Spleen (tissue), 7 donors: ENCODE measurements at regions not wholly inside any gene's neighbourhood (a gene's known extent, or its start where the extent isn't known, plus 50 kb on each side); places are given as distances from the start of the nearest gene placed in this dataset.

Experiments
- POLR2A ChIP-seq, 3 donors: fragments of 450-650 bp; IDR thresholded peaks; one replicate each; pipeline ENCODE4 v1.5.1; 2017; ENCODE audit warnings: antibody characterized with exemption in 3 of 3, mild to moderate bottlenecking in 1 of 3
- POLR2AphosphoS5 ChIP-seq, 3 donors: sonication (generic); formaldehyde crosslinking; IDR thresholded peaks; one replicate each; pipeline ENCODE4 v1.5.1; 2017; ENCODE audit warnings: antibody characterized with exemption in 3 of 3
- TF ChIP-seq, protein P1 (sequence below), 11 experiments: fragments of 200-600 bp in 7 of 11; fragments of 450-650 bp in 4 of 11; sonication (generic) in 4 of 11; IDR thresholded peaks in 8 of 11; conservative IDR thresholded peaks in 3 of 11; 1 replicate in 7 of 11; 2 replicates in 4 of 11; pipeline versions ENCODE4 v1.4.0 to v1.8.0; 2016 to 2021; ENCODE audit warnings: antibody characterized with exemption in 11 of 11, inconsistent platforms in 4 of 11, mild to moderate bottlenecking in 1 of 11
- donor health status: DM: no; HTN: no; CAD: no; lungs with moderate emphysema.
- donor health status: DM: no; HTN: no; CAD: no.
- donor health status: DM: no; HTN: no; CAD: no.

- TF ChIP-seq, protein P1, sequence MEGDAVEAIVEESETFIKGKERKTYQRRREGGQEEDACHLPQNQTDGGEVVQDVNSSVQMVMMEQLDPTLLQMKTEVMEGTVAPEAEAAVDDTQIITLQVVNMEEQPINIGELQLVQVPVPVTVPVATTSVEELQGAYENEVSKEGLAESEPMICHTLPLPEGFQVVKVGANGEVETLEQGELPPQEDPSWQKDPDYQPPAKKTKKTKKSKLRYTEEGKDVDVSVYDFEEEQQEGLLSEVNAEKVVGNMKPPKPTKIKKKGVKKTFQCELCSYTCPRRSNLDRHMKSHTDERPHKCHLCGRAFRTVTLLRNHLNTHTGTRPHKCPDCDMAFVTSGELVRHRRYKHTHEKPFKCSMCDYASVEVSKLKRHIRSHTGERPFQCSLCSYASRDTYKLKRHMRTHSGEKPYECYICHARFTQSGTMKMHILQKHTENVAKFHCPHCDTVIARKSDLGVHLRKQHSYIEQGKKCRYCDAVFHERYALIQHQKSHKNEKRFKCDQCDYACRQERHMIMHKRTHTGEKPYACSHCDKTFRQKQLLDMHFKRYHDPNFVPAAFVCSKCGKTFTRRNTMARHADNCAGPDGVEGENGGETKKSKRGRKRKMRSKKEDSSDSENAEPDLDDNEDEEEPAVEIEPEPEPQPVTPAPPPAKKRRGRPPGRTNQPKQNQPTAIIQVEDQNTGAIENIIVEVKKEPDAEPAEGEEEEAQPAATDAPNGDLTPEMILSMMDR (IDR thresholded peaks at IDR 0.05 in 8 of 11, conservative IDR thresholded peaks at IDR 0.05 in 3 of 11) = no peak
- TF ChIP-seq POLR2AphosphoS5 (IDR thresholded peaks at IDR 0.05) (no peak), POLR2A (IDR thresholded peaks at IDR 0.05) (no peak)
Measured at GRCh38 chr10:3480990-3481315, 304.1 kb downstream of the KLF6 start.
